ENCODE measurements at regions not wholly inside any gene's neighbourhood (a gene's known extent, or its start where the extent isn't known, plus 50 kb on each side); places are given as distances from the start of the nearest gene placed in this dataset.
"Not testable (repeated sequence)": the region's sequence is repeated elsewhere in the genome, so short reads cannot be mapped to it uniquely, and the experiment has no call there.

DNA sequence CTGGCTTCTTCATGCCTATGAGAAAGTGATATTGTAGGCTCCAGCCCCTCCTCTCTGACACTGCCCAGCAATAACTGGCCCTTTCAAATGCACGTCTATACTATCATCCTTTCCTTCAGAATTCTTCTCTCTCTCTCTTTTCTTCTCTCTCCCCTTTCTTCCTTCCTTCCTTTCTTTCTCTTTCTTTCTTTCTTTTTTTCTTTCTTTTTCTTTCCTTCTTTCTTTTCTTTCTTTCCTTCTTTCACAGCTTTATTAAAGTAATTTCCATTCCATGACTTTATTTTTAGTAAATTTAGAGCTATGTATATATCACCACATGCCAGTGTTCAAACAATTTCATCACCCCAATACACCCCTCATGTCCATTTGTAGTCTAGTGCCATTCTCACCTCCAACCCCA is 302.1 kb downstream of the RPAP3 start:
- TF ChIP-seq, protein P1, sequence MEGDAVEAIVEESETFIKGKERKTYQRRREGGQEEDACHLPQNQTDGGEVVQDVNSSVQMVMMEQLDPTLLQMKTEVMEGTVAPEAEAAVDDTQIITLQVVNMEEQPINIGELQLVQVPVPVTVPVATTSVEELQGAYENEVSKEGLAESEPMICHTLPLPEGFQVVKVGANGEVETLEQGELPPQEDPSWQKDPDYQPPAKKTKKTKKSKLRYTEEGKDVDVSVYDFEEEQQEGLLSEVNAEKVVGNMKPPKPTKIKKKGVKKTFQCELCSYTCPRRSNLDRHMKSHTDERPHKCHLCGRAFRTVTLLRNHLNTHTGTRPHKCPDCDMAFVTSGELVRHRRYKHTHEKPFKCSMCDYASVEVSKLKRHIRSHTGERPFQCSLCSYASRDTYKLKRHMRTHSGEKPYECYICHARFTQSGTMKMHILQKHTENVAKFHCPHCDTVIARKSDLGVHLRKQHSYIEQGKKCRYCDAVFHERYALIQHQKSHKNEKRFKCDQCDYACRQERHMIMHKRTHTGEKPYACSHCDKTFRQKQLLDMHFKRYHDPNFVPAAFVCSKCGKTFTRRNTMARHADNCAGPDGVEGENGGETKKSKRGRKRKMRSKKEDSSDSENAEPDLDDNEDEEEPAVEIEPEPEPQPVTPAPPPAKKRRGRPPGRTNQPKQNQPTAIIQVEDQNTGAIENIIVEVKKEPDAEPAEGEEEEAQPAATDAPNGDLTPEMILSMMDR (IDR thresholded peaks at IDR 0.05) = no peak
- no peaks in the 10 kb centered on the region for H3K36me3 ChIP-seq
- WGBS, 2 donors = 64 to 76% methylated on average over 1 of the region's 1 CpG
- no peaks in the 10 kb centered on the region for H3K27me3 ChIP-seq
- DNase-seq (no peak), ATAC-seq (no peak), FAIRE-seq (no peak)
- intact Hi-C loops (cut with DNase I) = no loop called here
- no peaks in the 10 kb centered on the region for H3K9me3 ChIP-seq
- H3K4me3 ChIP-seq = no peak overlapping the region
- no peaks in the 10 kb centered on the region for H3K4me1 ChIP-seq
- H3K27ac ChIP-seq = no peak overlapping the region

DNA sequence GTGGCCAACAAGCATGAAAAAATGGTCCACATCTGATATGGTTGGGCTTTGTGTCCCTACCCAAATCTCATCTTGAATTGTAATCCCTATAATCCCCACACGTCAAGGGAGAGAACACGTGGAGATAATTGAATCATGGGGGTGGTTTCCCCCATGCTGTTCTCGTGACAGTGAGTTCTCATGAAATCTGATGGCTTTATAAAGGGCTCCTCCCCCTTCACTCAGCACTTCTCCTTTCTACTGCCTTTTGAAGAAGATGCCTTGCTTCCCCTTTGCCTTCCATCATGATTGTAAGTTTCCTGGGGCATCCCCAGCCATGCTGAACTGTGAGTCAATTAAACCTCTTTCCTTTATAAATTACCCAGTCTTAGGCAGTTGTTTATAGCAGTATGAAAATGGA is 304.6 kb downstream of the RPAP3 start:
- 62 to 66% methylated on average over 3 of the region's 3 CpGs for WGBS, 2 donors
- H3K9me3 ChIP-seq; H3K27ac ChIP-seq; H3K36me3 ChIP-seq; ATAC-seq; intact Hi-C loops (cut with DNase I); H3K4me3 ChIP-seq; H3K27me3 ChIP-seq; DNase-seq; H3K4me1 ChIP-seq; FAIRE-seq: not testable (repeated sequence)

DNA sequence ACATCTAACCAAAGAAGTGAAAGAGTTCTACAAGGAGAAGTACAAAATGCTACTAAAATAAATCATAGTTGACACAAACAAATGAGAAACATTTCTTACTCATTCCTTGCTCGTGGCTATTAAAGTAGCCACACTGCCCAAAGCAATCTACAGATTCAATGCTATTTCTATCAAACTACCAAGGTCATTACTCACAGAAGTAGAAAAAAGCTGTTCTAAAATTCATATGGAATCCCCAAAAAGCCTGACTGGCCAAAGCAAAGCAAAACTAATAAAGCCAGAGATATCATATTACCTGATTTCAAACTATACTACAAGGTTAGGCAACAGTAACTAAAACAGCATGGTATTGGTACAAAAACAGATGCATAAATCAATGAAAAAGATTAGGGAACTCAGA is 305.6 kb downstream of the RPAP3 start:
- Histone ChIP-seq H3K27me3 (no peaks in the 10 kb centered on the region), H3K36me3 (no peaks in the 10 kb centered on the region), H3K4me3 (no peak overlapping the region), H3K9me3 (no peaks in the 10 kb centered on the region), H3K4me1 (no peaks in the 10 kb centered on the region), H3K27ac (no peak overlapping the region)
- TF ChIP-seq, protein P1 (IDR thresholded peaks at IDR 0.05) = no peak
- WGBS, 2 donors = 65 to 79% methylated on average over 1 of the region's 1 CpG
- ATAC-seq (no peak), DNase-seq (no peak), FAIRE-seq (no peak)
- intact Hi-C loops (cut with DNase I) = no loop called here

DNA sequence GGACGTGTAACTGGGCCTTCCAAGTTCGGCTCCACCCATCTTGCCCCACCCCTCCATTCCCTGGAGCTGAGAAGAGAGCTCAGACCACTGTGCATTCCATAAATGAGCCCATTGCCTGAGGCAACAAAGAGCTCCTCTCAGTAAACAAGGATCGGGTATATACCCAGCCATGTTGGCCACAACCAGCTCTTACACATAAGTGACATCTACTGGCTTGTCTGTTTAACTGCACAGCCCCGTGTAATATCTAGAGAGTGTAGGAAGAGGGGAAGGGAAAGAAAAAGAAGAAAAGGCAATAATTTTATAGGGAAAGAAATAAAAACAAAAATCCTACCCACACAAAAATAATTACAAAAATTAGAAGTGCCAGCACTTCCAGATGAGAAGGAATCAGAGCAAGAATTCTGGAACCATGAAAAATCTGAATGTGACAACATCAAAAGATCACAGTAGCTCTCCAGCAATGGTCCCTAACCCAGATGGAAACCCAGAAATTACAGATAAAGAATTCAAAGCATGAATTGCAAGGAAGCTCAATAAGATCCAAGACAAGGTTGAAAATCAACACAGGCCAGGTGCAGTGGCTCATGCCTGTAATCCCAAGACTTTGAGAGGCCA is 308.1 kb downstream of the RPAP3 start:
- ATAC-seq (peak; percentile 63 to 85 (median 72)), FAIRE-seq (no peak), DNase-seq (no peak)
- no peaks in the 10 kb centered on the region for H3K36me3 ChIP-seq
- H3K9me3 ChIP-seq = no peaks in the 10 kb centered on the region
- WGBS, 2 donors = 56 to 57% methylated on average over 4 of the region's 4 CpGs
- intact Hi-C loops (cut with DNase I) = no loop called here
- no peak overlapping the region for H3K27ac ChIP-seq
- TF ChIP-seq, protein P1 (IDR thresholded peaks at IDR 0.05) = no peak
- H3K4me3 ChIP-seq = no peak overlapping the region
- H3K4me1 ChIP-seq = no peaks in the 10 kb centered on the region
- H3K27me3 ChIP-seq = no peaks in the 10 kb centered on the region

DNA sequence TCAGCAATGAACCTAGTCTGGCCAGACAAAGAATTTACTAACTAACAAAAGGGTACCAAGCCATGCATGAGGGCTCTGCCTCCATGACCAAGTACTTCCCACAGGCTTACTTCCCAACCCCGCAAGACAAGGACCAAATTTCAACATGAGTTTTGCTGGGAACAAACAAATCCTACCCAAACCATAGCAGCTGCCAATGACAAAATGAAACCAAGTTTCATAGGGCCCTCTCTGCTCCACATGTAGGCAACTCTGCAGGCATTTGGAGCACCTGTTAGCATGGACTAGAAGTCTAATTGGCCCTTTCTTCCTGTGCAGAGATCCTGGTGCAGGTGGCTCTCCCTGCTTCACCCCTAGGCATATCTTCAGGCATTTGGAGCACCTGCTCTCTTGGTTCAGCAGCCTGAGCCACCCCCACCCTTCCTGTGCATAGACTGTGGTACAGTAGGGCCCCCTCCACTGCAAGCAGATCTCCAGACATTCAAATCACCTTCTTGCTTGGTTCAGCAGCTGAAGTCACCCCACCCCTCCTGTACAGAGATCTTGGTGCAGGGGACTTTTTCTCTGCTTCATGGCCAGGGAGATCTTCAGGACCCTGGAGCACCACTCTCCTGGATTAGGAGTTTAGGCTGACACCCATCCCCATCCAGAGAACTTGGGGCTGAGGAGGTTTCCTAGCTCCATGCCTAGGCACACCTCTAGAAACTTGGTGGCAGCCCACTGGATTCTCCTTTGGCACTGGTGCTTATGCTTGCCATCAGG is 308.7 kb downstream of the RPAP3 start:
- no peaks in the 10 kb centered on the region for H3K27me3 ChIP-seq
- H3K36me3 ChIP-seq = no peaks in the 10 kb centered on the region
- no peak for DNase-seq
- no peak overlapping the region for H3K4me3 ChIP-seq
- intact Hi-C loops (cut with DNase I) = no loop called here
- H3K4me1 ChIP-seq = no peaks in the 10 kb centered on the region
- FAIRE-seq = no peak
- WGBS, 2 donors = 88 to 90% methylated on average over 1 of the region's 1 CpG
- TF ChIP-seq, protein P1 (IDR thresholded peaks at IDR 0.05) = no peak
- no peak overlapping the region for H3K27ac ChIP-seq
- no peaks in the 10 kb centered on the region for H3K9me3 ChIP-seq
- no peak for ATAC-seq
